ENCODE measurements at regions not wholly inside any gene's neighbourhood (a gene's known extent, or its start where the extent isn't known, plus 50 kb on each side); places are given as distances from the start of the nearest gene placed in this dataset.

DNA sequence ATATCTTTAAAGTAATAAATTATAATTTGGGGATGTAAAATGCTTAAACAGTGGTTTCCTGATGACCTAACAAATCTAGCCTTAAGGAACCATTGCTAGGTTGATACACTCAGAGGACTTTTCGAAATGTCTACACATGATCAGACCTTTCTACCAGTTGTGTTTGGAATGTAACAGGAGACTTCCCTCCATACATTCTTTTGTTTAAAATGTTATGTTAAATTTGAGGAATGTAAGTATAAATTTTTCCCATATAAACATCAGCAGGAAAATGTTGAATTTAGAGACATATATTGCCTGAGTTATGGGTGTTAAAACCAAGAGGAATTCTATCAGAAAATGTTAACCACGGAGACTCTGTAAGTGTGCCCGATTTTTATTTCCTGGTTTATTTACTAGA, 190.6 kb upstream of the SPRY1 start:
- H3K56ac ChIP-seq (ENCODE audit: extremely low read depth, insufficient read depth, low read length), result no peak overlapping the region
- H2BK120ac ChIP-seq (ENCODE audit: low read depth, low read length), result no peak overlapping the region
- no peak overlapping the region for H2AFZ ChIP-seq (replicated peaks; ENCODE audit: low read length, poor library complexity)
- no peak overlapping the region for H3K27ac ChIP-seq (ENCODE audit: insufficient read depth, low read length)
- no peaks in the 10 kb centered on the region for H3K79me1 ChIP-seq (ENCODE audit: low read depth in 1 of 2, low read length in 2 of 2)
- no peak overlapping the region for H3K23ac ChIP-seq (ENCODE audit: low read depth, low read length)
- H2AK5ac ChIP-seq (ENCODE audit: low read depth, low read length), result no peak overlapping the region
- ChIA-PET POLR2A (ENCODE audit: unreplicated experiment) (no interaction called here), CTCF (no interaction called here)
- BruUV-seq (replicated peaks), result no TSS peak
- dilution Hi-C loops (cut with HindIII; ENCODE audit: low sequenced_read_pairs, unreplicated experiment) (no loop called here), in situ Hi-C loops (cut with MboI; ENCODE audit: low sequenced_read_pairs) (no loop called here), intact Hi-C loops (cut with micrococcal nuclease) (no loop called here)
- no peak overlapping the region for H2BK5ac ChIP-seq (ENCODE audit: low read depth, low read length, poor library complexity, severe bottlenecking)
- H3K4me3 ChIP-seq (ENCODE audit: insufficient read depth, low read depth, low read length), result no peak overlapping the region
- no peak for ATAC-seq (ENCODE audit: low read depth)
- no peak overlapping the region for H3K9ac ChIP-seq (ENCODE audit: low read depth, low read length)
- H3K9me1 ChIP-seq (ENCODE audit: insufficient read depth, low read length), result no peaks in the 10 kb centered on the region
- no peak overlapping the region for H3K14ac ChIP-seq (replicated peaks; ENCODE audit: low read depth, low read length)
- no peak overlapping the region for H2BK15ac ChIP-seq (ENCODE audit: low read depth, low read length)
- no peak for DNase-seq
- no peak overlapping the region for H2BK20ac ChIP-seq (ENCODE audit: low read depth, low read length)
- H4K91ac ChIP-seq (ENCODE audit: insufficient read depth, low read depth, low read length), result no peak overlapping the region
- no peak overlapping the region for H3K4ac ChIP-seq (ENCODE audit: low read depth, low read length)
- no peak overlapping the region; the same call in 1 of the 2 replicates for H3K18ac ChIP-seq (ENCODE audit: low read depth, low read length)
- no peak overlapping the region for H4K5ac ChIP-seq (ENCODE audit: low read depth, low read length)
- TF ChIP-seq, protein P1, sequence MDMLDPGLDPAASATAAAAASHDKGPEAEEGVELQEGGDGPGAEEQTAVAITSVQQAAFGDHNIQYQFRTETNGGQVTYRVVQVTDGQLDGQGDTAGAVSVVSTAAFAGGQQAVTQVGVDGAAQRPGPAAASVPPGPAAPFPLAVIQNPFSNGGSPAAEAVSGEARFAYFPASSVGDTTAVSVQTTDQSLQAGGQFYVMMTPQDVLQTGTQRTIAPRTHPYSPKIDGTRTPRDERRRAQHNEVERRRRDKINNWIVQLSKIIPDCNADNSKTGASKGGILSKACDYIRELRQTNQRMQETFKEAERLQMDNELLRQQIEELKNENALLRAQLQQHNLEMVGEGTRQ (IDR thresholded peaks at IDR 0.05; ENCODE audit: low read depth, low read length), result no peak
- TF ChIP-seq RFX5 (IDR thresholded peaks at IDR 0.05; ENCODE audit: low read depth, low read length), result no peak
- TF ChIP-seq RAD21 (IDR thresholded peaks at IDR 0.05; ENCODE audit: low read length), result no peak
- TF ChIP-seq, protein P2, sequence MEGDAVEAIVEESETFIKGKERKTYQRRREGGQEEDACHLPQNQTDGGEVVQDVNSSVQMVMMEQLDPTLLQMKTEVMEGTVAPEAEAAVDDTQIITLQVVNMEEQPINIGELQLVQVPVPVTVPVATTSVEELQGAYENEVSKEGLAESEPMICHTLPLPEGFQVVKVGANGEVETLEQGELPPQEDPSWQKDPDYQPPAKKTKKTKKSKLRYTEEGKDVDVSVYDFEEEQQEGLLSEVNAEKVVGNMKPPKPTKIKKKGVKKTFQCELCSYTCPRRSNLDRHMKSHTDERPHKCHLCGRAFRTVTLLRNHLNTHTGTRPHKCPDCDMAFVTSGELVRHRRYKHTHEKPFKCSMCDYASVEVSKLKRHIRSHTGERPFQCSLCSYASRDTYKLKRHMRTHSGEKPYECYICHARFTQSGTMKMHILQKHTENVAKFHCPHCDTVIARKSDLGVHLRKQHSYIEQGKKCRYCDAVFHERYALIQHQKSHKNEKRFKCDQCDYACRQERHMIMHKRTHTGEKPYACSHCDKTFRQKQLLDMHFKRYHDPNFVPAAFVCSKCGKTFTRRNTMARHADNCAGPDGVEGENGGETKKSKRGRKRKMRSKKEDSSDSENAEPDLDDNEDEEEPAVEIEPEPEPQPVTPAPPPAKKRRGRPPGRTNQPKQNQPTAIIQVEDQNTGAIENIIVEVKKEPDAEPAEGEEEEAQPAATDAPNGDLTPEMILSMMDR (conservative IDR thresholded peaks at IDR 0.05; ENCODE audit: low read depth, low read length), result no peak
- no peak for TF ChIP-seq BHLHE40 (IDR thresholded peaks at IDR 0.05; ENCODE audit: low read depth, low read length)
- TF ChIP-seq, protein P3, sequence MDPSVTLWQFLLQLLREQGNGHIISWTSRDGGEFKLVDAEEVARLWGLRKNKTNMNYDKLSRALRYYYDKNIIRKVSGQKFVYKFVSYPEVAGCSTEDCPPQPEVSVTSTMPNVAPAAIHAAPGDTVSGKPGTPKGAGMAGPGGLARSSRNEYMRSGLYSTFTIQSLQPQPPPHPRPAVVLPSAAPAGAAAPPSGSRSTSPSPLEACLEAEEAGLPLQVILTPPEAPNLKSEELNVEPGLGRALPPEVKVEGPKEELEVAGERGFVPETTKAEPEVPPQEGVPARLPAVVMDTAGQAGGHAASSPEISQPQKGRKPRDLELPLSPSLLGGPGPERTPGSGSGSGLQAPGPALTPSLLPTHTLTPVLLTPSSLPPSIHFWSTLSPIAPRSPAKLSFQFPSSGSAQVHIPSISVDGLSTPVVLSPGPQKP (IDR thresholded peaks at IDR 0.05; ENCODE audit: borderline replicate concordance, low read depth, low read length), result no peak
- TF ChIP-seq MXI1 (IDR thresholded peaks at IDR 0.05; ENCODE audit: borderline replicate concordance, low read depth, low read length), result no peak
- TF ChIP-seq RCOR1 (IDR thresholded peaks at IDR 0.05; ENCODE audit: insufficient replicate concordance, low read length), result no peak
- no peak for TF ChIP-seq SMC3 (IDR thresholded peaks at IDR 0.05; ENCODE audit: low read depth, low read length)
- TF ChIP-seq CHD1 (IDR thresholded peaks at IDR 0.05; ENCODE audit: low read depth, low read length), result no peak
- TF ChIP-seq NFE2L2 (IDR thresholded peaks at IDR 0.05; ENCODE audit: low read depth, low read length), result no peak
- TF ChIP-seq MAZ (IDR thresholded peaks at IDR 0.05; ENCODE audit: borderline replicate concordance, low read depth, low read length), result no peak
- no peak for TF ChIP-seq POLR2A (IDR thresholded peaks at IDR 0.05; ENCODE audit: low read depth, low read length)
- peaks cover 3% of the 10 kb centered on the region; the same call in 1 of the 2 replicates for H3K4me1 ChIP-seq (ENCODE audit: control insufficient read depth, insufficient read depth, low read length)
- no peaks in the 10 kb centered on the region for H3K9me3 ChIP-seq (ENCODE audit: control insufficient read depth, insufficient read depth, low read length)
- H2AK9ac ChIP-seq (replicated peaks; ENCODE audit: low read depth, low read length, poor library complexity), result no peak overlapping the region
- no peaks in the 10 kb centered on the region for H4K20me1 ChIP-seq (ENCODE audit: insufficient read depth, low read length)
- no peaks in the 10 kb centered on the region for H3K27me3 ChIP-seq (ENCODE audit: control insufficient read depth, insufficient read depth, low read length)
- no peaks in the 10 kb centered on the region for H3K36me3 ChIP-seq (ENCODE audit: control insufficient read depth, insufficient read depth, low read length)
- no peak overlapping the region for H4K8ac ChIP-seq (ENCODE audit: low read depth in 2 of 2, low read length in 2 of 2)
- no peak overlapping the region for H3K4me2 ChIP-seq (ENCODE audit: low read depth, low read length)
- WGBS, 2 experiments (ENCODE audit: extremely low coverage in 2 of 2, insufficient read length in 1 of 2), result no CpG with 5 or more reads among the region's 3 CpGs
